ENCODE measurements at regions not wholly inside any gene's neighbourhood (a gene's known extent, or its start where the extent isn't known, plus 50 kb on each side); places are given as distances from the start of the nearest gene placed in this dataset.
A peak's percentile ranks its signal among the peaks of the same experiment; 100 is the strongest.

- H3K4me1 ChIP-seq (ENCODE audit: control insufficient read depth, insufficient read depth, low read length): no peaks in the 10 kb centered on the region
- no peaks in the 10 kb centered on the region for H3K36me3 ChIP-seq (ENCODE audit: control insufficient read depth, insufficient read depth, low read length)
- POLR2A ChIA-PET: no interaction called here
- no peak overlapping the region for H3K27ac ChIP-seq (ENCODE audit: low read length)
- no peaks in the 10 kb centered on the region for H3K27me3 ChIP-seq (ENCODE audit: control insufficient read depth, insufficient read depth, low read length)
- CTCF ChIA-PET: interaction anchor here (0.7 kb wide), 1 partner anchor 413 kb away, joined by 3 read pairs; no protein-coding TSS in a partner anchor
- DNase-seq (ENCODE audit: low read depth, low spot score) (no peak), ATAC-seq (peak; percentile 72; the same call in 1 of the 2 replicates)
- BruUV-seq (replicated peaks): no TSS peak
- no peak for TF ChIP-seq POLR2AphosphoS5 (IDR thresholded peaks at IDR 0.05; ENCODE audit: low read depth, low read length)
- TF ChIP-seq REST (IDR thresholded peaks at IDR 0.05; ENCODE audit: insufficient read depth in 1 of 2, low read depth in 2 of 2, low read length in 1 of 2): no peak
- peak; percentile 90 for TF ChIP-seq CTCF (IDR thresholded peaks at IDR 0.05)
- in situ Hi-C loops (cut with HindIII; ENCODE audit: low pct_unique_long_range_greater_than_20kb, low sequenced_read_pairs): no loop called here
- no peaks in the 10 kb centered on the region for H3K9me3 ChIP-seq (ENCODE audit: control insufficient read depth, insufficient read depth, low read depth, low read length)
- no peak overlapping the region for H3K4me3 ChIP-seq (ENCODE audit: low read depth in 2 of 2, low read length in 2 of 2)
- intact Hi-C loops (cut with micrococcal nuclease; ENCODE audit: unreplicated experiment): loop anchor here (2.0 kb wide), 1 partner anchor 413 kb away; no protein-coding TSS in a partner anchor
Measured at GRCh38 chr7:54841772-54842697, 83.0 kb upstream of the SEC61G start.

DNA sequence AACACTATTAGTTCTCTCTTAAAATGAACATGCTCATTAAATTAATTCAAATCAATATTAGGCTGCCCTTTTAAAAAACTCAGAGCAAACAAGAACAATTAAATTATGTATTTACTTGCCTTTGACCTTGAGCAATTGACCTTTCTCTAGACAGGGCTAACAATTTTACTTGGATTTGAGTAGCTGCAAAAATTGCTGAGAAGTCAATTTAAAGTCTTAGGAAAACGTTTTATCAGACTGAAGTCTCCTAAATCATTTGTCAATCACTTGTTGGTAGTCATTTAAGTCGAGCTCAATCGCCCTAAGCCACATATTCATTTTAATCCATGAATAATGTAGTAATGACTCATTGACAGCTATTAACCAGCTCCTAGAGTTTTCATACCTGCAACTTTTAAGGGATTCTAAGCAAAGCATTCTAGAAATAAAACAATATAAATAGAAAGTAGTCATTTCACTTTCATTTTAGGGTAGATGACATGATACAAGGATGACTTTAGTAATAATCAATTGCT lies 84.9 kb upstream of the SEC61G start:
- Histone ChIP-seq H3K4me1 (ENCODE audit: control insufficient read depth, insufficient read depth, low read length) (no peaks in the 10 kb centered on the region), H3K27me3 (ENCODE audit: control insufficient read depth, insufficient read depth, low read length) (no peaks in the 10 kb centered on the region), H3K9me3 (ENCODE audit: control insufficient read depth, insufficient read depth, low read depth, low read length) (no peaks in the 10 kb centered on the region), H3K36me3 (ENCODE audit: control insufficient read depth, insufficient read depth, low read length) (no peaks in the 10 kb centered on the region), H3K27ac (ENCODE audit: low read length) (no peak overlapping the region), H3K4me3 (ENCODE audit: low read depth in 2 of 2, low read length in 2 of 2) (no peak overlapping the region)
- in situ Hi-C loops (cut with HindIII; ENCODE audit: low pct_unique_long_range_greater_than_20kb, low sequenced_read_pairs) (no loop called here), intact Hi-C loops (cut with micrococcal nuclease; ENCODE audit: unreplicated experiment) (no loop called here)
- TF ChIP-seq TCF7L2 (IDR thresholded peaks at IDR 0.05; ENCODE audit: low read depth, low read length): no peak
- TF ChIP-seq SIN3A (IDR thresholded peaks at IDR 0.05; ENCODE audit: borderline replicate concordance, insufficient read depth, low read depth, low read length): no peak
- no peak for TF ChIP-seq CTCF (IDR thresholded peaks at IDR 0.05)
- TF ChIP-seq POLR2AphosphoS5 (IDR thresholded peaks at IDR 0.05; ENCODE audit: low read depth, low read length): no peak
- TF ChIP-seq REST (IDR thresholded peaks at IDR 0.05; ENCODE audit: insufficient read depth in 1 of 2, low read depth in 2 of 2, low read length in 1 of 2): no peak
- POLR2A ChIA-PET: interaction anchor here (0.6 kb wide), 2 partner anchors 147 to 150 kb away, joined by 3 read pairs; no protein-coding TSS in a partner anchor
- ATAC-seq: no peak
- BruUV-seq (replicated peaks): no TSS peak
- CTCF ChIA-PET: no interaction called here
- DNase-seq (ENCODE audit: low read depth, low spot score): no peak

All from Panc1 (cell line).